Glutamatergic neuron (in vitro differentiated cells): ENCODE measurements at regions not wholly inside any gene's neighbourhood (a gene's known extent, or its start where the extent isn't known, plus 50 kb on each side); places are given as distances from the start of the nearest gene placed in this dataset.

Source experiments
- DNase-seq: peaks from one replicate; pipeline ENCODE4 v3.0.0; 2022
- H3K27ac Mint-ChIP-seq: one replicate; pipeline ENCODE4 v1.8.0; 2020; ENCODE audit warnings: mild to moderate bottlenecking, mixed read lengths, inconsistent platforms; ENCODE audit not compliant: unreplicated experiment
- H3K27me3 Mint-ChIP-seq: one replicate; pipeline ENCODE4 v1.8.0; 2020; ENCODE audit warnings: mild to moderate bottlenecking, moderate library complexity, mixed read lengths, inconsistent platforms; ENCODE audit not compliant: unreplicated experiment
- H3K36me3 Mint-ChIP-seq: one replicate; pipeline ENCODE4 v1.8.0; 2020; ENCODE audit warnings: mild to moderate bottlenecking, mixed read lengths, inconsistent platforms; ENCODE audit not compliant: unreplicated experiment
- H3K4me1 Mint-ChIP-seq: one replicate; pipeline ENCODE4 v1.8.0; 2020; ENCODE audit warnings: mild to moderate bottlenecking, low read depth, mixed read lengths, inconsistent platforms; ENCODE audit not compliant: unreplicated experiment
- H3K4me3 Mint-ChIP-seq: one replicate; pipeline ENCODE4 v1.8.0; 2020; ENCODE audit warnings: mild to moderate bottlenecking, mixed read lengths, inconsistent platforms; ENCODE audit not compliant: unreplicated experiment
- H3K9me3 Mint-ChIP-seq: one replicate; pipeline ENCODE4 v1.8.0; 2020; ENCODE audit warnings: mild to moderate bottlenecking, moderate library complexity, mixed read lengths, inconsistent platforms; ENCODE audit not compliant: unreplicated experiment
- CTCF ChIP-seq: fragments of 200-600 bp; sonication (generic); IDR thresholded peaks from one replicate; pipeline ENCODE4 v1.5.0; 2021; ENCODE audit not compliant: partially characterized antibody, unreplicated experiment

GRCh38 chr13:53197424-53197823 is 168.8 kb downstream of the OLFM4 start:
- peaks cover 6% of the 10 kb centered on the region for H3K9me3 Mint-ChIP-seq
- H3K4me3 Mint-ChIP-seq: no peak overlapping the region
- DNase-seq: no peak
- peaks cover 29% of the 10 kb centered on the region for H3K4me1 Mint-ChIP-seq
- no peak for TF ChIP-seq CTCF
- H3K27ac Mint-ChIP-seq: peak overlapping the region; percentile 2
- no peaks in the 10 kb centered on the region for H3K27me3 Mint-ChIP-seq
- H3K36me3 Mint-ChIP-seq: no peaks in the 10 kb centered on the region

GRCh38 chr13:53198017-53198416 is 169.4 kb downstream of the OLFM4 start:
- peak overlapping the region; percentile 31 for H3K27ac Mint-ChIP-seq
- H3K4me1 Mint-ChIP-seq: peaks cover 30% of the 10 kb centered on the region
- no peak for DNase-seq
- peaks cover 2% of the 10 kb centered on the region for H3K27me3 Mint-ChIP-seq
- TF ChIP-seq CTCF: no peak
- H3K9me3 Mint-ChIP-seq: peaks cover 10% of the 10 kb centered on the region
- no peaks in the 10 kb centered on the region for H3K36me3 Mint-ChIP-seq
- peak overlapping the region; percentile 41 for H3K4me3 Mint-ChIP-seq

- Mint-ChIP-seq H3K27me3 (peaks cover 2% of the 10 kb centered on the region), H3K9me3 (peaks cover 10% of the 10 kb centered on the region), H3K4me1 (peaks cover 30% of the 10 kb centered on the region), H3K36me3 (no peaks in the 10 kb centered on the region), H3K4me3 (no peak overlapping the region), H3K27ac (peak overlapping the region; percentile 28)
- no peak for TF ChIP-seq CTCF
- DNase-seq: no peak
Measured at GRCh38 chr13:53198736-53199135, 170.1 kb downstream of the OLFM4 start.

- Mint-ChIP-seq H3K9me3 (peaks cover 7% of the 10 kb centered on the region), H3K27ac (no peak overlapping the region), H3K27me3 (peaks cover 2% of the 10 kb centered on the region), H3K36me3 (no peaks in the 10 kb centered on the region), H3K4me3 (no peak overlapping the region), H3K4me1 (peaks cover 30% of the 10 kb centered on the region)
- no peak for DNase-seq
- TF ChIP-seq CTCF: no peak
Measured at GRCh38 chr13:53200075-53200474, 171.5 kb downstream of the OLFM4 start.

- H3K4me3 Mint-ChIP-seq: peak overlapping the region; percentile 63
- H3K27me3 Mint-ChIP-seq: peaks cover 2% of the 10 kb centered on the region
- peak; percentile 89 for DNase-seq
- H3K27ac Mint-ChIP-seq: no peak overlapping the region
- peak; percentile 84 for TF ChIP-seq CTCF
- peaks cover 30% of the 10 kb centered on the region for H3K4me1 Mint-ChIP-seq
- peaks cover 7% of the 10 kb centered on the region for H3K9me3 Mint-ChIP-seq
- no peaks in the 10 kb centered on the region for H3K36me3 Mint-ChIP-seq
Measured at GRCh38 chr13:53200498-53201453, 172.2 kb downstream of the OLFM4 start.
